GM12891 (cell line): ENCODE measurements at regions not wholly inside any gene's neighbourhood (a gene's known extent, or its start where the extent isn't known, plus 50 kb on each side); places are given as distances from the start of the nearest gene placed in this dataset.
"Not testable (repeated sequence)": the region's sequence is repeated elsewhere in the genome, so short reads cannot be mapped to it uniquely, and the experiment has no call there.

Source experiments
- PAX5 ChIP-seq: IDR thresholded peaks from 2 replicates; pipeline ENCODE4 v1.6.1; 2011; ENCODE audit warnings: low read length, moderate library complexity, mild to moderate bottlenecking; ENCODE audit not compliant: insufficient read depth, severe bottlenecking
- POLR2A ChIP-seq: IDR thresholded peaks from 2 replicates; pipeline ENCODE4 v1.6.1; 2011; ENCODE audit warnings: low read depth, low read length, control low read depth
- POLR2AphosphoS5 ChIP-seq: IDR thresholded peaks from 2 replicates; pipeline ENCODE4 v1.6.1; 2011; ENCODE audit warnings: low read depth, low read length, control low read depth

- TF ChIP-seq POLR2AphosphoS5, POLR2A, PAX5: not testable (repeated sequence)
Measured at GRCh38 chr10:38315090-38315805, 221.1 kb downstream of the ZNF37A start.
